GM21528 (cell line): ENCODE measurements at regions not wholly inside any gene's neighbourhood (a gene's known extent, or its start where the extent isn't known, plus 50 kb on each side); places are given as distances from the start of the nearest gene placed in this dataset.
"Not testable (repeated sequence)": the region's sequence is repeated elsewhere in the genome, so short reads cannot be mapped to it uniquely, and the experiment has no call there.

Source experiments
- ATAC-seq: cut with Tn5 transposase; IDR thresholded peaks from one replicate; pipeline ENCODE4 v1.9.1; 2021; ENCODE audit warnings: mild to moderate bottlenecking, moderate library complexity; ENCODE audit not compliant: unreplicated experiment, low FRiP score

DNA sequence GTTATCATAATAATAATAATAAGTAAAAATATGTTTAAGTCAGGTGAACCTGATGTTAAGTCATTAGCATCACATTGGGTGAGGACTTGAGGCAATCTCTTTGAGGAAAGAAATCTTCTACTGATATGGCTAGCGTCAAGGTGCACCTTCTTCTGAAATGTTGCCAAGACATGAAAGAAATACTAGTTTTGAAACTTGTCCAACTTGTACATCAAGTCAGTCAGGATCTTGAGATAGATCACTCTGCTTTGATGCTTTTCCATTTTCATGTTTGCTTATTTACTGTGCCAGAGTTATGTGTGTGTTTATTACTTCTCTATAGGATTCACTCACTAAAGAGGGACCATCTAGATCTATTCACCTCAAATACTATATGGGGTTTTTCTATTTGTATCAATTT is 90.0 kb upstream of the USP15 start:
- ATAC-seq = no peak

DNA sequence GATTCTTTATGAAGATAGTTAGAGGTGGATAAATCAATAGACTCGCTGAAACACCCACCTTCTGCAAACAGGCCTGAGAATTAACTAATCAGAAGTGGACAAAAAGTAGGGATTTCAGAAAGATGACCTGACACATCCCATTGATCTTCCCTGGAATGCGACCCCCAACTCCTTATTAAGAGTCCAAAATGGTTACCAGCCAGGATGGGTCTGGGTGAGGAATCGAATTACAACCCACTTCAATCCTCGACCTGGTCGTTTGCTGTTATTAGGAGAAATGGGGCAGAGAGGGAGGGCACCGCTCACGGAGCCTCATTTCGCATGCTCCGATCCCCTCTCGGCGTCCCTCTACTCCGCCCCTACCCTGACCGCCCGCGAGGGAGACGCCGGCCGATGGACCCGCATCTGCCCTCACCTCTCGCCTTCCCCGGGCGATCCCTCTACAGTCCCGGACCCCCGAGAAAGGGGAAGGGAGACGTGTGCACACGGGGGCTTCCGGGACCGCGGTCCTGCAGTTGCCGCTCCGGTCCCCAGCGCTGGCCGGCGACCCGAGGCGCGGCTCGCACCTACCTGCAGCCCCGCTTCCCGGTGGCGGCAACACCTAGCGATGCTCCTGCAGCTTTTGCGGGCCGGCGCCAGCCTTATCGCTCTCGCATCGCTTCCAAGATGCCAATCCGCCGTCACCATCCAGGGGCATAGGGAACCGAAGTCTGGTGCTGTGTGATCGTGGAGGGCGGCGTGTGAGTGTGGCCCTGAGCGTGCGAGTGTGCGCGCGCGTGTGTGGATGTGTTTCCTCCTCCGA is 69.3 kb upstream of the USP15 start:
- no peak for ATAC-seq

DNA sequence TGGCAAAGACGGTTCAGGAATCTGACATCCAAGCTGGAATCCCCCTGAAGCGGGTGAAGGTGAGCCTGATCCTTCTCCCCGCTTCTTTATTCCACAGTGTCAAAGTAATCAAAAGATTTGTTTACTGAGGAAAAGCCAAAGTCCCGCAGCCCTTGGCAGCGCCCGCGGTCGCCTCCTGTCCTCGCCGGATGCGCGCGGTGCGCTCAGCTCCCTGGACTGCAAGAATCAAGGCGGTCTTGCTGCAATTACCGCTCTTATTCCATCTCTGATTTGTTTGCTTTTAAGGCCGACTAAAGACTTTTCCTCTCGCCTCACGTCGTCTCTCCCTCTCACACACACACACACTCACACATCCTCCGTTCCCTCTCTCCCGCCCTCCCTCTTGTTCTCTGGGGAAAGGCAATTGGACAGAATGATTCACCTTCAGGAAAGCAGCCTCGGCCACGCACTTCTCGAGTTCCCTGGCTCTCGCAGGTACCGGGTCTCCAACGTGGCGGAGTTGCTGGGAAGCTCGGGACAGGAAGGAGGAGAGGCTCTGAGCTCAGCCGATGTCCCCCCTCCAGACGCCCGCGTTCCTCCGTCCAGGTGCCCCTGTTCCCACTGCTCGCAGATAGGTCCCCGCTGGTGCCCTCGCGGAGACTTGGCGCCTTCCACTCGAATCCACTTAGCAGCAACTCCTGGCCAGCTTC is 68.6 kb upstream of the USP15 start:
- no peak for ATAC-seq

DNA sequence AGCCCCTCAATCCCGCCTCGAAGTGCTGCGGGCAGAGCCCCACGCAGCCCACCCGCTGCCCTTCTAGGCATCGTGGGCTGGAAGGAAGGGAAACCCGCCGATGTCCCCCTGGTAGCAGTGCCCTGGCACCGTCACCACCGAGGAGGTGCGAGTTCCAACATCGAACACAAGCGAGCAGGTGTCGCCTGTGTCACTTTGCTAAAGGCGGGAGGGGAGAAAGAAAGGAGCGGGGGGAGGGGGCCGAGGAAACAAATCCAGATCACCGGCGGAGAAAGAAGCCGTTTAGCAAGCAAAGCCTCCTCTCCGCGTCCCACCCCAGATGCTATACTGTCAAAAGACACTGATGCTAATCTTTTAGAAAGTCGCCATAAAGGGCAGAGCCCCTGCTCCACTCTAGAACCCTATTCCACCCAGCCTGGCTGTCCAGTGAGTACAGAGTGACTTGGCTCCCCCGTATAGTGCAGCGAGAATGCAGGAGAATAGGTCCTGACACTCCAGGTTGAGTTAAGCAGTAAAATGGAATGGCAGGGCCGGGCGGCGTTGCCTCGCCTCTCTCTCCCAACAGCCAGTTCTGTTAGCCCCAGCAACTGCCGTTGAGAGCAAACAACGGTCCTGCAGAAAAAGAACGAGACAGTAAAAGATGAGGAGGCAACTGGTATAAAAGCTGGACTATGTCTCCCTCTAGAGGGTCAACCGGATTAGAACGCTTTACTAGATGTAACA is 67.9 kb upstream of the USP15 start:
- peak; percentile 92 for ATAC-seq

DNA sequence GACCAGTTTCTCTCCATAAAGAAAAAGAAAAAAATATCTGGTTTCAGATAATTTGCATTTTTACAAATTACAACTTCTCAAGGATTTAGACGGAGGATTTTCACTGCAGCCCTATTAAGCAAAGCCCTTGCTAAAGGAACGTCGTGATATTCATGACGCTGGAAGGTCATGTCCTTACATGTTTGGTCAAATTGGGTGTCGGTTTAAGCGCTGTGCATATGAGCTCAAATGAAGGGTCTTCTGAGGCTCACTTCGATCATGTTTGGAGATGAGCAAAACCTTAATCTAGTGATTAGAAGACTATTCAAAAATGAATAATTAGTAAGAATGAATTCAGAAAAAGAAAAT is 67.3 kb upstream of the USP15 start:
- peak; percentile 16 for ATAC-seq

DNA sequence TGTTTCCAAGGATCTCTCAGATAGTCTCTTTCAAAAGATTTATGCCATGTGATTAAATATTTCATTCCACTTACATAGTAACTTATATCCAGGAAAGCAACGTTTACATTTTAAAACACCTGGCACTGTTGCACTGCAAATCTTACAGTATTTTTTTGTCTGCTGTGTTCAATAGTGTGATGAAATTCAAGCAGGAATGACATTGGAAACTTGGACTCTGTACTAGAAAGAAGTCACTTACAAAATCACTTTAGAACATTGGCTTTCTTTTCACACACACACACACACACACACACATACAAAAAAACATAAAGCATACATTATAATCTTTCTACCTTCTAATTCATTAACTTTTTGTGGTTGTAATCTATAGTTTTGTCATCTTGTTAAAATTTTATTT is 66.2 kb upstream of the USP15 start:
- no peak for ATAC-seq

DNA sequence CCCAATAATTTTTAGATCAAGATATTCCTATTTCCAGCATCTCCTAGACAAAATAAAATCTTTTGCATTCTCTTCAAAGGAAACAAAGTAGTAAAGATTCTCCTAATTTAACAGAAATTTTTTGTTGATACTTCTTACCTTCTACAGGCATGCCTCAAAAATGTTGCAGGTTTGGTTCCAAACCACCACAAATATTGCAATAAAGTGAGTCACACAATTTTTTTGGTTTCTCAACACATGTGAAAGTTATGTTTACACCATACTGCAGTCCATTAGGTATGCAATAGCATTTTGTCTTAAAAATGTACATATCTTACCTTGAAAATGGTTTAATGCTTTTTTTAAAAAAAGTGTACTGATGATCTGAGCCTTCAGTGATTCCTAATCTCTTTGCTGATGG is 65.6 kb upstream of the USP15 start:
- ATAC-seq = no peak

DNA sequence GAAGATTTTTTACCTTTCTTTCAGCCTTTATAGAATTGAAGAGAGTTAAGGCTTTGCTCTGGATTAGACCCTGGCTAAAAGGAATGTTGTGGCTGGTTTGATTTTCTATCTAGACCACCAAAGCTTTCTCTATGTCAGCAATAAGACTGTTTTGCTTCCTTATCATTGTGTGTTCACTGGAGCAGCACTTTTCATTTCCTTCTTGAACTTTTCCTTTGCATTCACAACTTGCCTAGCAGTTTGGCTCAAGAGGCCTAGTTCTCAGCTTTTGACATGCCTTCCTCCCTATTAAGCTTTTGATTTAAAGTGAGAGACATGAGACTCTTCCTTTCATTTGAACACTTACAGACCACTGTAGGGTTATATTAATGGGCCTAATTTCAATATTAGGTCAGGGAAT is 64.1 kb upstream of the USP15 start:
- ATAC-seq = no peak

DNA sequence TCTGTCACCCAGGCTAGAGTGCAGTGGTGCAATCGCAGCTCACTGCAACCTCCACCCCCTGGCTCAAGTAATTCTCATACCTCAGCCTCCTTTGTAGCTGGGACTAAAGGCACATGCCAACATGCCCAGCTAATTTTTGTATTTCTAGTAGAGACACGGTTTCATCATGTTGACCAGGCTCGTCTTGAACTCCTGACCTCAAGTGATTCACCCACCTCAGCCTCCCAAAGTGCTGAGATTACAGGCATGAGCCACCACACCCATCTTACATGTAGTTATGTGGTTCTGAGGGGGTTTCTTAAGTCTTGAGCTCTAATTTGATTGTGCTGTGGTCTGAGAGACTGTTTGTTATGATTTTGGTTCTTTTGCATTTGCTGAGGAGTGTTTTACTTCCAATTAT is 57.3 kb upstream of the USP15 start:
- ATAC-seq = not testable (repeated sequence)

DNA sequence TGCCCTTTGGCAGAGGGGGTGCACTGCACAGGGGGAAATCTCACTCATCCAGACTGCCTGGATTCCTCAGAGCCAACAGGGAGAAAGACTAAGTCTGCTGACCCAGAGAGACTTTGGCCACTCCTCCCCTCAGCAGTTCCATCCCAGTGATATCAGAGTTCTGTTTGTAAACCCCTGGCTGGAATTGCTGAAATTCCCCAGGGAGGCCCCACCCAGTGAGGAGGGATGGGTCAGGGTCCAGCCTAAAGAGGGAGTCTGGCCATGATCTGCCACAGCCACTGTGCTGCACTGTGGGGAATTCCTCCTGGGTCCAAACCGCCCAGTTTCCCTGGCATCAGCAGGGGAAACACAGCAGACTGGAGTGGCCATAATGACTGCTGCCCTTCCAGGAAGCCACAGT is 54.9 kb upstream of the USP15 start:
- ATAC-seq = no peak

DNA sequence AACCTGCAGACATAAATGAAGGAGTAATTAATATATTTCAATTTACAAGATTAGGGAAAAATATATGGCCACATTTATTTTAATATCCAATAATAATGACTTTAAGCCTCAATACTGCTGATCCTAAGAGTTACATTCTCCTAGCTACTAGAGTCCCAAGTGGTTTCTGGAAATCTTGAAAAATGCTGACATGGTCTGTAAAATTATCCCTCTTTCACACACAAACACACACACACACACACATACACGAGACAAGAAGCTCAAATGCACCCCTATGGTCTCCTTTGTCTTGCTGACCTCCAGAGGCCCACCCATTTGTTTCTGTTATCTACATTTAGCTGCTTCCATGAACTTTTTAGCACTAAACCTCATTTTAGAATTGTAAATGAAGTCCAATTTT is 53.0 kb upstream of the USP15 start:
- no peak for ATAC-seq
